Stimulated activated CD4-positive, alpha-beta T cell treated with anti-CD3 and anti-CD28 coated beads, Interleukin-4, amount 100 ng/mL, for 4 hours (primary cell): ENCODE measurements at regions not wholly inside any gene's neighbourhood (a gene's known extent, or its start where the extent isn't known, plus 50 kb on each side); places are given as distances from the start of the nearest gene placed in this dataset.
"Not testable (repeated sequence)": the region's sequence is repeated elsewhere in the genome, so short reads cannot be mapped to it uniquely, and the experiment has no call there.

Experiments used
- DNase-seq, 2 experiments: peaks; one replicate each; pipeline ENCODE4 v3.0.0-alpha.2; 2020

DNA sequence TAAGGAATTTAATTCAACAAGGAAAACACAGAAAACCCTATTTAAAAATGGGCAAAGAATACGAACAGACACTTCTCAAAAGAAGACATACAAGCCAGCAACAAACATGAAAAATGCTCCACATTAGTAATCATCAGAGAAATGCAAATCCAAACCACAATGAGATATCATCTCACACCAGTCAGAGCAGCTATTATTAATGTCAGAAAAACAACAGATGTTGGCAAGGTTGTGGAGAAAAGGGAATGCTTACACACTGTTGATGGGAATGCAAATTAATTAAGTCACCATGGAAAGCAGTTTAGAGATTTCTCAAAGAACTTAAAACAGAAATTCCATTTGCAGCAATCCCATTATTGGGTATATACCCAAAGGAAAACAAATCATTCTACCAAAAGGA lies 55.2 kb downstream of the GCC1 start:
- DNase-seq, result no peak

DNA sequence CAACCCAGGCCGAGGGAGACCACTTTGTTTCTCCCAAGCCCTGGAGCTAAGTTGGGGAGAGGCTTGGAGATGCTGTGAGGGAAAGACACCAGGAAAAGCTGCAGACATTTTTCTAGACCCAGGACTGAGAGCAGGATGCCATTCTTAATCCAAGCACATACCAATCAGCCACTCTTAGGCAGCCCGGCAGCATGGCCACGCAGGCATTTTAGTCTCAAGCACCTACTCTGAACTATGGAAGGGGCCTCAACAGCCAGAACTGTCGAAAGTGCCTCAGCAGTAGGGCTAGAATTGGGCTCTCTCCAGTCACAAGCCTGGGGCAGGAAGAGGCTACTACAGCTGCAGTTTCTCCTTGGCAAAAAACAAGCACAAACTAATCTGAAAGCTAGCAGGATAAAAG lies 57.8 kb downstream of the GCC1 start:
- no peak for DNase-seq

DNA sequence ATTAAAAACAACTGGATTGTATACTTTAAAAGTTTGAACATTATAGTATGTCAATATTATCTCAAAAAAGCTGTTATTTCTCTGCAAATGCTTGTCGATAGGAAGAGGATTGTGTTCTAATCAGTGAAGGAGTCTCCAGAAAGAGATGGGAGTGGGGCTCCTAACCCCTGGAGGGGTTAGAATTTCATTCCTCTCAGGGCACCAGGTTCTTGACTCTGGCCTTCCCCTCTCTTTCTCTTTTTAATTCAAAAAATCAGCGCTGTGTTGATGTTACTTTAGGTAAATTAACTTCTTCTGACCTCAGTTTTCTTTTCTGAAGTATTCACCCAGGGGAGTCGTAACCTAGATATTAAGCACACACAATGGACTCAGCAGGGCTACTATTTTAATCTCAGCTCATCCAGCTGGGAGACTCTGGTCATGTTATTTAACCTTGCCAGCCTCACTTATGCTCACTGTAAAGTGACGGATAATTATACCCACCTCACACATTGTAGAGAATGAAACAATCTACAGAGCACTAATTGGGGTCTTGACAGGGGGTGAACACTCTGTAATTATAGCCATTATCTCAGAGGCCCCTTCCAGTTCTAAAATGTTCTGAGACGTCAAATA lies 59.4 kb downstream of the GCC1 start:
- DNase-seq, result no peak

DNA sequence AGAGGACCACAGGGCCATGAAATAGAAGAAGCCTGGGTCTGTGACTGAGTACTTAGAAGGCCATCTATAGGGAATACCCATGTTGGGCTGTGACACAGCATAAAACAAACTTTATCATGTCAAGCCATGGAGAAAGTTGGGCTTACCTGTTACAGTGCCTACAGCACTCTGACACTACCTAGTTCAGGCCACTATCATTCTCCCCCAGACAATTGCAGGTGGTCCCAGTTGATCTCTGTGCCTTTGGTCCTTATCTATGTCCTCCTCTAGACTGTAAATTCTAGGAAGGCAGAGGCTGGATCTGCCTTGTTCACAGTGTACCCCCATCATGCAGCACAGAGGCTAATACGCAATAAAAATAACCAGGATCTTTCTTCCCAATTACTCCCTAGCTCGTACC lies 69.1 kb downstream of the GCC1 start:
- DNase-seq, result no peak

DNA sequence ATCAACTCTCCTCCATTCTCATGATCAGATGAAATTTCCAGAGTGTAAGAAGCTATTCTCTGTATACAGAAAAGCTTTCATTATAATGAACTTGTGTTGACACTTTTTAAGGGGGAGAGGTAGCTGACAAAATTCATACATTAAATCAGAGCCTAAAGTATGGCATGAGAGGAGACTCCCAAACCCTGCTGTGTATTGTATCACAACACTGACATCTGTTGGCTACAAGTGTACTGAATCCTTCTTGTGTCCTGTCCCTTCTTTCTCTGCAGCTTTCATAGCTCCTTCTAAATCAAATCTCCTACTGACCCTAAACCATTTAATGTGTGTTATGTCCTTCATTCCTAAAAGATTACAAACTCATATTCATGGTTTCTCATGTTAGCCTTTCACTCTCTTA lies 70.9 kb downstream of the GCC1 start:
- DNase-seq, result no peak

DNA sequence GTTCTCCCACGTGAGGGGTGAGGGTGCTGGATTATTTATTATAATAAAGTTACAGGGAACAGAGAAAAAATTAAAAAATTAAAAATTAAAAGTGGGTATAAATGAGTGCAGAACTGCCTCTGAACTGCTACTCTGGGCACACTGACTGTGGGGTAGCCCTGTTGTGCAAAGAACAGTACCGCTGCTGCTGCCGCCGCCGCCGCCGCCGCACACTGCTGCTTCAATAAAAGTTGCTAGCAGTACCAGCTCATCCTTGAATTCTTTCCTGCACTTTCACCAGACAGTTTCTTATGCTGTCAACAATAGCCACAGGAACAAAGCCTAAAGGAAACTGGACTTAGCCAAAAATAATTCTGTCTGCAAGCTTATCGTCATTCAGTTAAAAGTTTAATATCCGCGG lies 72.1 kb downstream of the GCC1 start:
- no peak for DNase-seq

DNA sequence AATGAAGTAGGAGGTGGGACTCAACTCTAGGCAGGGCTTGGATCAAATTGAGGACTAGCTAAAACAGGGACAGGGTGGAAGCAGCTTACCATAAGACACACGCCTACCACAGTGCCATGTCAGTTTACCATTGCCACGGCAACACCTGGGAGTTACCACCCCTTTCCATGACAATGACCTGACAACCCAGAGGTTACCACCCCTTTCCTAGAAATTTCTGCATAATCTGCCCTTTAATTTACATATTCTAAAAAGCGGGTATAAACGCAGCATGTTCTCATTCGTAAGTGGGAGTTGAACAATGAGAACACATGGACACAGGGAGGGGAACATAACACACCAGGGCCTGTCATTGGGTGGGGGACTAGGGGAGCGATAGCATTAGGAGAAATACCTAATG lies 72.7 kb downstream of the GCC1 start:
- DNase-seq, result no peak

DNA sequence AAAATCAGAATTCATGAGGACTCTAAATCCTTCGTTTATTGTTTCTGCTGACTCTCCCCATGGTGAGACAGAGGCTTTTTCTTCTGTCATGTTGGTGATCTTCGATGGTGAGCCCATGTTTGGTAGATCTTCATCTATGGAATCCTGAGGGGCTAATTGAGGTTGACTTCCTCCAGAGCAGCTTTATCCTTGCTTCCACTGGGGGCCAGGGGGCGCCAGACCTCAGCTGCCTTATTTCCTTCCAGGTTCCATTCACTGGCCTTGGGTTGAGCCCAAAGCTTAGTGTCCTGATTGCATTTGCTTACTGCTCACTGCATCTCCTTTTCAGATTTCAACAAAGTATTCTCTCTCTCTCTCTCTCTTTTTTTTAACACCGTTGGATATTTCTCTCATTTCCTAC lies 80.7 kb downstream of the GCC1 start:
- DNase-seq, result peak; percentile 2

DNA sequence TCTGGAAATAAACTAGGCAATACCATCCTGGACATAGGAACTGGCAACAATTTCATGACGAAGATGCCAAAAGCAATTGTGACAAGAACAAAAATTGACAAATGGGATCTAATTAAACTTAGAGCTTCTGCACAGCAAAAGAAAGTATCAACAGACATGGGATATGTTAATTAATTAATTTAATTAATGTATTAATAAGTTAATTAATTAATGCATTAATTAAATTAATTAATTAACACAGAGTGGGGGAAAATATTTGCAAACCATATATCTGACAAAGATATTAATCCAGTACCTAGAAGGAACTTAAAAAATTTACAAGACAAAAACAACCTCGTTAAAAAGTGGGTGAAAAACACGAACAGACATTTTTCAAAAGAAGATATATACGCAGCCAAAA lies 83.6 kb downstream of the GCC1 start:
- DNase-seq, result no peak

DNA sequence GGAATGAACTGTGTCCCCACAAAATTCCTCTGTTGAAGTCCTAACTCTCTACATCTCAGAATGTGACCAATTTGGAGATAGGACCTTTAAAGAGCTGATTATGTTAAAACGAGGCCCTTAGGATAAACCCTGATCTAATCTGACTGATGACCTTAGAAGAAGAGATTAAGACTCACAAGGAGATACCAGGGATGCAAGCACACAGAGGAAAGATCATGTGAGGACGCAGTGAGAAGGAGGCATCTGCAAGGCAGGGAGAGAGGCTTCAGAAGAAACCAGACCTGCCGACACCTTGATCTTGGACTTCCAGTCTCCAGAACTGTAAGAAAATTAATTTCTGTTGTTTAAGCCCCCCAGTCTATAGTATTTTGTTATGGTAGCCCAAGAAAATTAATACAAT lies 94.9 kb upstream of the ZNF800 start:
- no peak for DNase-seq

DNA sequence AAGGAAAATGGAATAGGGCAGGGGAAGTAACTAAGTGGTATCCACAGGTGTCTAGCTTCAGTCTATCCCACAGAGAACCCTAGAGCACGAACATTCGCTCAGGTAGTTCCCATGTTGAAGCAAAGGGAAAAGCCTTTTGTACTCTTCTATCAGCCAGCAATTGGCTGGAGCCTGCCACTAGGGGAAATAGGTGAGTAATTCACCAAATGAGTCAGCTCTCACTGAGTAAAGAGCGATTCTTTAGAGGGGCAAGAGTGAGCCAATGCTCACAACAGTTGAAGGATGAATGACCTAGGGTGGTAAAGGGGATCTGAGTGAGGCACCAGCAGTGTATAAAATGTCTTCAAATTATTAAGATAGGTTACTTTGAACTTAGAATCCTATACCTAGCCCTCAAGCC lies 94.1 kb upstream of the ZNF800 start:
- no peak for DNase-seq

DNA sequence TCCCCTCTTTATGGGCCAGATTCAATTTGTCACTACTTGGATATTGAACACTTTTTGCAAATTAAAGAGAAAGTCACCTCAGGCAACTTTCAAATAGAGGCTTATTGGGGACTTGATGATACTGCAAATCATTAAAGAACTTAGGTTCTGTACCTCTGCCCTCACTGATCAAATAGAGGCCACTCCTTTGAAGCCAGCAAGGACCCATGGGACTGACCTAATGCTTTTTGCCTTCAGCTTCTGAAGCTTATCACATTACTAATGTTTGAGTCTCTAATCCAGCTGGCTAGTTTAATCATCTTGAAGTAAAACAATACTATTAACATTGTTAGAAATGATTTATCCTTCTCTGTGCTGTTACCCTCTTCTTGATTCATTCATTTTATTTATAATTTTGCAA lies 93.0 kb upstream of the ZNF800 start:
- DNase-seq, result no peak

DNA sequence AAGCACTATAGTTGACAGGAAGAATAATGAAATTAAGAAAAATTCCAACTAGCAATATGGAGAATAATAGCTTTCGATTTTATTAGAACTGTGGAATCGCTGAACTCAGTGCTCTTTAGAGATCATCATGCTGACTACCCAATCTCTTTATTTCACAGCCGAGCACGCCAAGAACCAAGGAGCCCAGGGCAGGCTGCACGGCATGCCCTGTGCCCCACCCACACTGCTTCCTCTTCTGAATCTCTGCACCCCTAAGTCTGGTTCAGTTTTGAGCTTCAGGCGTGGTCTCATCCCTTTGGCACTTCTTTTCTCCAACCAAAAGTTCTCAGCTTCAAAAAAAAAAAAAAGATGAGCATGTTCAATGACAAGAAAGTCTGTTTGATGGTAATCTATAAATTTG lies 92.4 kb upstream of the ZNF800 start:
- DNase-seq, result no peak

DNA sequence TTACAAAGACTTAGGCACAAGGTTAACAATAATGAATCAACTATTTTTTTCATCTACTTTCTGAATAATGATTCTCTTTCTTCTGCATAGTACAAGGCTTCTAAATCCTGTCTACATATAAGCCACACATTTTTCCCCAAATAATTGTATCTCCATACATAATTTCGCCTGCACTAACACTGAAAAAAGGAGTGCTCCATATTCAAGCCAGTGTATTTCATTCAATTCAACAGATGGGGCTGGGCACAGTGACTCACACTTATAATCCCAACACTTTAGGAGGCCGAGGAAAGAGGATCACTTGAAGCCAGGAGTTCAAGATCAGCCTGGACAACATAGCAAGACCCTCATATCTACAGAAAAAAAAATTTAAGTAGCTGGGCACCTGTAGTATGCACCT lies 86.0 kb upstream of the ZNF800 start:
- DNase-seq, result no peak

DNA sequence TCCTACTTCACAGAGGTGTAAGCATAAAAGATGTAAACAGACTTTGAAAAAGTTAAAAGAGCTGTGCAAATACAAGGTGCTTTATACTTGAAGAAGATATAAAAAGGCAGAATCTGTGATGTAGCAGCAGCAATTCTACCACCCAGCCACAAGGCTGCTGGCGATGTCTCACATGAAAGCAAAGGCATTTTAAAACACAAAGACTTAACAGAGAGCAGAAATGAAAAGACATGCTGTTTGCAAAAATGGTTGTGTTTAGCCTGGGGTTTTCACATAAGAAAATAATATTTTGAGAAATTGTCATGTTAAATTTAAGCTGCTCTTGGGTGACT lies 85.5 kb upstream of the ZNF800 start:
- DNase-seq, result no peak

DNA sequence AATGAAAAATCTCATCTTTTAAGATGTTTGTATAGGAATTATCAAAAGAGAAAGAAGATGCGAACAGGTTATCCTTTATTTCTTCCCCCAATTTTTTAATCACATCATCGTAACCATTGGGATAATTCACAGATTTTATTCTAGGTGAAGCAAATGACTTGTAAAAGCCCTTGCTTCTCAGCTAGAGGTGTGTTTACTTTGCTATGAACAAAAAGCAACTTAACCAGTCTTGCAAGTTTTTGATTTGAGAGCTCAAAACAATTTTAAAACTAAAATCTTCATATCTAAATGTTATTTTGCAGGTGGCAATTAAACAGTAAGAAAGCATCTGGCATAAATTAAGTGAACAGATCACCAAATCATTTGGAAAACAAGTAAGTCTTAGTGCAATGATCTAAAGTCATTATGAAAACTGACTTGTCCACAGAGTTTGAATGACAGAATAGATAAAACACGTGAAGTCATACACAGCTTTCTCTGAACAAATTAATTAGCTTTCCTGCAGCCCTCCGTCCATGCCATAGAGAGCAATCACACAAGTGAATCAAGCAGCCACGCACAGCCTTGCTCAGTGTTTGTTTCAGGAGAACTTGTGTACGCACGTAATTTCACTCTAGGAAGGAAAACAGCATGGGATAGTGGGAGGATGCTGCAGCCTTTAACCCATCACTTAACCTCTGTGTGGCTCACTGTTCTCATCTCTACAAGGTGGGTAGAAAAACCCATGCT lies 85.0 kb upstream of the ZNF800 start:
- no peak for DNase-seq

DNA sequence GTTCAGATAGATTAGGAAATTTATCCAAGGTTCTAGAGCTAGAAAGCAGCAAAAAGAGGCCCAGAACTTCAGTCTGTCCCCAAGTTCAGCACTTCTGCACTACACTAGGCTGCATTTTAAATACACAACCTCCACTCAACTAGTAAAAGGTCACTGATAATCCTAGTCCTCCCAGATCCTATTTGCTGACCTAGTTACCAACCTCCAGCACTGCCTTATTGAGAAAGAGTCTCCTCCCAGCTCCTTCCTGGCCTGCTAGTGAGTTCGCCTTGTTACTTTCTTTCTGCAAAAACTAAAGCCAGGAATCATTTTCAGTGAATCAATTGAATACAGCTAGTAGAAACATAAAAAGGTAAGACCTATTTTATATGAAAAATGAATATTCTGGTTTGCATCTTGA lies 84.1 kb upstream of the ZNF800 start:
- DNase-seq, result no peak

DNA sequence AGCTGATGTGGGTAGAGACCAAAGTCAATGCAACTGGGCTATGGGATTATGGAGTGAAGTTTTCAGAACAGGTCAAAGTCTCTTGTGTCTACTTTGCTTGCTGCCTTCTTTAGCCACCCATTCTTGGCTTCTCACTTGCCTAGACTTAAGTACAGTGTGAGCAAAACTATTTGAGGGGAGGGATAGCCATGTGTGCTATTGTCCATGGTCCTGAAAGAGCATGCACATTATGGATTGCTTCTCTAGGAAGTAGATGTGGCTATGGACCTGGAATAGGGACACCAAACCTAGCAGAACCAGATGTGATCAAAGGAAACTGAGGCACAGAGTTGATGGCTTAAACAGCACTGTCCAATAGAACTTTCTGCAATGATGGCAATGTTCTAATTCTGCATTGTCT lies 81.9 kb upstream of the ZNF800 start:
- DNase-seq, result no peak

DNA sequence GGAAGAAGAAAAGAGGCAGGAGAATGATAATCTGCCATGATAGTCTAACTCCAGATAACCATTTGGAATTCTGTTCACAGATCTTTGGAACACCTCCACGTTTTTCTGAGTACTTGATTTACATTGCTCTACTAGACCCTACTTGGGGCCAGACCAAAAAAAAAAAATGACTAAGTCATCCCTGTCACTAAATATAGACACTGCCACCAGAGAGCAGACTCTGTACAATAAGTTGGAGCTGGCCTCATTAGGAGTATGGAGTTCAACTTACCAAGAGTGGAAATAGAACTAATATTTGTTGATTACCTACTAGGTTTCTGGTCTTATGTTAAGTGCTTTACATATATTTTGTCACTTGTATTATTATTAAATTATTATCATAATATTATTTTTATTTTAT lies 80.9 kb upstream of the ZNF800 start:
- DNase-seq, result no peak

DNA sequence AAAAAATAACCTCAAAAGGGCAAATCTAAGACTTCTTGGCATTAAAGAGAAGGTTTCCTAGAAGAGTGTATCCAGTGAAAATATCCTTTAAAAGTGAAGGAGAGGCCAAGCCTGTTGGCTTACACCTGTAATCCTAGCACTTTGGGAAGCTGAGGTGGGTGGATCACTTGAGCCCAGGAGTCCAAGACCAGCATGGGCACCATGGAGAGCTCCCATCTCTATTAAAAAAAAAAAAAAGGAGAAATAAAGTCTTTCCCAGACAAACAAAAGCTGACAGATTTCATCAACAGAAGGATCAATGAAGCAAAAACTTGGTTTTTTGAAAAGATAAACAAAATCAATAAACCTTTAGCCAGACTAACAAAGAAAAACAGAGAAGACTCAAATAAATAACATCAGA lies 67.6 kb upstream of the ZNF800 start:
- DNase-seq, result no peak

DNA sequence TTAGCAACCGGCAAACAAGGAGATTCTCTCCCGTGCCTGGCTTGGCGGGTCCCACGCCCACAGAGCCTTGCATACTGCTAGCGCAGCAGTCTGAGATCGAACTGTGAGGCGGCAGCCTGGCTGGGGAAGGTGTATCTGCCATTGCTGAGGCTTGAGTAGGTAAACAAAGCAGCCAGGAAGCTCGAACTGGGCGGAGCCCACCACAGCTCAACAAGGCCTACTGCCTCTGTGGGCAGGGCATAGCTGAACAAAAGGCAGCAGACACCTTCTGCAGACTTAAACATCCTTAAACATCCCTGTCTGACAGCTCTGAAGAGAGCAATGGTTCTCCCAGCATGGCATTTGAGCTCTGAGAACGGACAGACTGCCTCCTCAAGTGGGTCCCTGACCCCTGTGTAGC lies 58.8 kb upstream of the ZNF800 start:
- DNase-seq, result not testable (repeated sequence)

DNA sequence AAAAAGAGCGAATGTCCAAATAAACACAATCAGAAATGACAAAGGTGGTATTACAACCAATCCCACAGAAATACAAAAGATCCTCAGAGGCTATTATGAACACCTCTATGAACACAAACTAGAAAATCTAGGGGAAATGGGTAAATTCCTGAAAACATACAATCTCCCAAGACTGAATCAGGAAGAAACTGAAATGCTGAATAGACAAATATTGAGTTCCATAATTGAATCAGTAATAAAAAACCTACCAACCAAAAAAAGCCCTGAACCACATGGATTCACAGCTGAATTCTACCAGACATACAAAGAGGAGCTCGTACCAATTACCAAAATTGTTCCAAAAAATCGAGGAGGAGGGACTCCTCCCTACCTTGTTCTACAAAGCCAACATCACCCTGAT lies 56.1 kb upstream of the ZNF800 start:
- DNase-seq, result no peak

DNA sequence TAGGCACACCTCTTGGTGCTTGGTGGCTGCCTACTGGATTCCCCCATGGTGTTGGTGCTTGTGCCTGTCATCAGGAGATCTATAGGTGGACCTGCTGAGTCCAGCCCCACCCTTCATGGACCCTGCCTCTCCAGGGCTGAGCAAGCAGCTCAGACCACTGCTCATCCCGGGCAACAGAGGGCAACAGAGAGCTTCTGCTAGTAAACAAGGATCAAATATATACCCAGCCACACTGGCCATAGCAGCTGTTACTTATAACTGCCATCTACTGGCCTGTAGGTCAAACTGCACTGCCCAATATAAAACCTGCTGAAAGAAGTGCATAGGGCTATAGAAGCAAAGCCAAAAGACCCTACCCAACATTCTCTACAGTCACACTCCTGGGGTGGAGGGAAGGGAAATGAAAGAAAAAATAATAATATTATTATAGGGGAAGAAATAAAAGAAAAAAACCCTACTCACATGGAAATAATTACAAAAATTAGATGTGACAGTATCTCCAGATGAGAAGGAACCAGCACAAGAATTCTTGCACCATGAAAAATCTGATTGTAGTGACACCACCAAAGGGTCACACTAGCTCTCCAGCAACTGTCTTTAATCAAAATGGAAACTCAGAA lies 54.9 kb upstream of the ZNF800 start:
- DNase-seq, result peak; percentile 28 to 43

DNA sequence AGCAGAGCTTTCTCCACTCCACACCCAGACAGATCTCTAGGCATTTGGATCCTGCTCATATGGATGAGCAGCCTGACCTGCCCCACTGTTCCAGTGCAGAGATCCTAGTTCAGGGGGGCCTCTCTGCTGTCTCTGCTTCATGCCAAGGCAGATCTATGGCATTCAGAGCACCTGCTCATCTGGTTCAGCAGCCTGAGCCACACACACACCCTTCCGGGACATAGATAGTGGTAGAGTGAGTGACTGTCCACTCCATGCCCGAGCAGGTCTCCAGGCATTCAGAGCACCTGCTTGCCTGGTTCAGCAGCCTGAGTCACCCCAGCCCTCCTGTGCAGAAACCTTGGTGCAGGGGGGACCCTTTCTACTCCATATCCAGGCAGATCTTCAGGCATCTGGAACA lies 54.3 kb upstream of the ZNF800 start:
- no peak for DNase-seq
